ENCODE measurements at regions not wholly inside any gene's neighbourhood (a gene's known extent, or its start where the extent isn't known, plus 50 kb on each side); places are given as distances from the start of the nearest gene placed in this dataset.

DNA sequence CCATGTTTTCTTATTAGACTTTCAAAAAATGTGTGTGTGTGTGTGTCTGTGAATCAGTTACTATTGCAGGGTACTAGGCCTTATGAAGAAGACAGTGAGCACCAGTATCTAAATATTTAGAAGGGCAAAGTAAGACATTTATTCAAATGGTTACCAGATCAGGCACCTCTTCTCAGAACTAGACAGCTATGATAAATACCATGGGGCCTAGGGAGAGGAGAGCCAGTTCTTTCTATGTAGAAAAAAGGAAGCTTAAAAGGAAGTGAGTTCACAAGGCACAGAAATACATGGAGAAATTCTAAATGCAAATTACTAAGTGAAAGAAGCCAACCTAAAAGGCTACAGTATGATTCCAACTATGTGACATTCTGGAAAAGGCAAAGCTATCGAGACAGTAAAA, 261.3 kb downstream of the SOX11 start:
- DNase-seq (ENCODE audit: low read depth in 2 of 2), result no peak

DNA sequence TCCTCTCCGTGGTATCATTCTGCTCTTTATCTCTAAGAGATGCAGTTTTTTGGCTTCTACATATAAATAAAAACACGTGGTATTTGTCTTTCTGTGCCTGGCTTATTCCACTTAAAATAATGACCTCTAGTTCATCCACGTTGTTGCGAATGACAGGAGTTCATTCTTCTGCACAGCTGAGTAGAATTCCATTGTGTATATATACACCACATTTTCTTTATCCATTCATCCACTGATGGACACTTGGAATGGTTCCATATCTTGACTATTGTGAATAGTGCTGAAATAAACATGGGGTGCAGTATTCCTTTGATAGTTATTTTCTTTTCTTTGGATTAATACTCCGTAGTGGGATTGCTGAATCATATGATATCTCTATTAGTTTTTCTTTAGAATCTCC, 262.3 kb downstream of the SOX11 start:
- DNase-seq (ENCODE audit: low read depth in 2 of 2), result no peak

DNA sequence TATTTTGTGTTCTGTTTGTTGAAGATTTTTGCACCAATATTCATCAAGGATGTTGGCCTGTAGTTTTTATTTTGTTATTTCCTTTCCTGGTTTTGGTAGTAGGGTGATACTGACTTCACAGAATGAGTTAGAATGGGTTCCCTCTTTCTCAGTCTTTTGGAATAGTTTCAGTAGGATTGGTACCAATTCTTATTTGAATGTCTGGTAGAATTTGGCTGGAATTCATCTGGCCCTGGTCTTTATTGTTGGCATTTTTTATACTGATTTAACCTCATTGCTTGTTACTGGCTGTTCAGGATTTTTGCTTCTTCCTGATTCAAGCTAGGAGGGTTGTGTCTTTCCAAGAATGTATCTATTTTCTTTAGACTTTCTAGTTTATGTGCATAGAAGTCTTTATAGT, 263.7 kb downstream of the SOX11 start:
- no peak for DNase-seq (ENCODE audit: low read depth in 2 of 2)

GRCh38 chr2:5959836-5960820, 267.9 kb downstream of the SOX11 start:
- no peak for DNase-seq (ENCODE audit: low read depth in 2 of 2)

DNA sequence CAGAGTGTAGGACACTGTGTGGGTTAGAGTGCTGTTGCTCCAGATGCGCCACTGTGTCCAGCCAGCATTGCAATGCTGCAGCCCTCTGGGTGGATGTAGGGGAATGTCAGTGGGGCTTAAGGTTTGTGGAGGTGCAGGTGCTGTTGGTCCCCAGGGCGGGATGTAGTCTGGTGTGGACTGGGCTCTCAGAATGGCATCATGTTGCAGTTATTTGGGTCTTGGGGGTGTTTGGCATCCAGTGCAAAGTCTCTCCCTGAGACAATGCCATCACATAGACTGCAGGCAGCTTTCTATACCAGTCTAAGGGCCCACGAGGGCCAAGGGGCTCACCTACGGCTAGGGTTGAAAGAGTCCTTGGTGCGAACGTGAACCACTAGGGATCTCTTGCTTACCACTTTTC, 275.3 kb downstream of the SOX11 start:
- DNase-seq (ENCODE audit: low read depth in 2 of 2), result no peak

DNA sequence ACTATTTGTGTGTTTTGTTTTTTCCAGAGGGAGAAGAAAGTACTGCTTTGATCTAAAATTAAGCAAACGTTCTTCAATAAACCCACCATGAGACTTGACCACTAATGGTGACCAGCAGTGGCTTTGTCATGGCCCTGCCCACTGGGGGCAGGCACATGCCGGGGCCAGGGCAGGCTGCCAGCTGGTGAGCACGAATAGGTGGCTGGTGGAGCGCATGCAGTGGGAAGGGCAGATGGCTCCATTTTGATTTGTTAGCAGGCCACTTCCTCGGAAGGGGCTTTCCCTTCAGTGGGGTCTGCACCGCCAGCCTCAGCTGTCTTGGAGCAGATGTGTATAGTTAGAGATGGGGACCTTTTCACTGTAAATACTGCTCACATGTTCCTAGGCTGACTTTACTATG, 277.1 kb downstream of the SOX11 start:
- no peak for DNase-seq (ENCODE audit: low read depth in 2 of 2)

DNA sequence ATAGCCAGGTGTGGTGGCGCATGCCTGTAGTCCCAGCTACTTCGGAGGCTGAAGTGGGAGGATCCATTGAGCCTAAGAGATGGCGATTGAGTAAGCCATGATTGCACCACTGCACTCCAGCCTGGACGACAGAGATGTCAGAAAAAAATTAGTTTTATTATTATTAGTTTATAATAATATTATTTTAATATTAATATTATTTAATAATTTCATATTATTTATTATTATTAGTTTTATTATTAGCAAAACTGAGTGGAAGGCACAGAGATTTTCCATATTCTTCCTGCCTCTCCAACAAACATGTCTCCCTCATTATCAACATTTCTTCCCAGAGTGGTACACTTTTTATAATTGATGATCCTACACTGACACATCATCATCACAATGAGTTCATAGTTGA, 278.2 kb downstream of the SOX11 start:
- no peak for DNase-seq (ENCODE audit: low read depth in 2 of 2)

DNA sequence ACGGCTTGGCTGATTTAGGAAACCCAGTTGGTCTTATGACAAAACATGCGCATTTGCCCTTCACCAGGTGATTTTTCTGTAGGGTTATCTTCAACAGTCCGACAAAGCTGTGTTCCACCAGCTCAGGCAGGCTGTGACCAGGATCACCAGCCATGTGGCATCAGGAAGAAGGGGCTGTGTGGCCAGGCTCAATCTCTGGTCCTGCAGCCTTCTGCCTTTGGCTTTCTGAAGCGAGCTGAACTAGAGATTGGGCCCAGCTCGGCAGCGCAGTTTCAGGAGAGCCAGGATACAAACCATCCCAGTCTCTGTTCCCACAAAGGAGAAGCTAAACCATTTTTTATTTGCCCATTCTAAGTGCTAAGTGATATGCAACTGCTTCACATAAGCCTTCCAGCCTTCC, 282.3 kb downstream of the SOX11 start:
- DNase-seq (ENCODE audit: low read depth in 2 of 2), result no peak

DNA sequence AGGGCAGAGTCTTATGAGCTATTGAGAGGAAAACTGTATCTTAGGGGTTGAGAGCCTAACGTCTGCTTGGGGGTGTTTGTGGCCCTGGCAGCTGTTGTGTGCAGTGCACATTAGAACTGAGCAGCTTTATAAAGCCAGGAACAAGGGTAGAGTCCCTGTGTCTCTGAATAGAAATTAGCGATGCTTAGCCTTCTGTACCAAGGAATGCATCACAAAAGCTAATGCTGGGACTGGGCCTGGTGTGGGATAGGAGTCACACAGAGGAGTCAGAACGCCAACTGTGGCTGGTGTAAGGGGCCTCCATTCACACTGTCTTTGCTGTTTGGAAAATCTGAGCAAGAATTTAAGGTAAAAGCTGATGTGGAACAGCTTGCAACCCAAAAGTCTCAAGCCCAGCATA, 283.2 kb downstream of the SOX11 start:
- no peak for DNase-seq (ENCODE audit: low read depth in 2 of 2)

GRCh38 chr2:5976531-5977065, 284.4 kb downstream of the SOX11 start:
- no peak for DNase-seq (ENCODE audit: low read depth in 2 of 2)

DNA sequence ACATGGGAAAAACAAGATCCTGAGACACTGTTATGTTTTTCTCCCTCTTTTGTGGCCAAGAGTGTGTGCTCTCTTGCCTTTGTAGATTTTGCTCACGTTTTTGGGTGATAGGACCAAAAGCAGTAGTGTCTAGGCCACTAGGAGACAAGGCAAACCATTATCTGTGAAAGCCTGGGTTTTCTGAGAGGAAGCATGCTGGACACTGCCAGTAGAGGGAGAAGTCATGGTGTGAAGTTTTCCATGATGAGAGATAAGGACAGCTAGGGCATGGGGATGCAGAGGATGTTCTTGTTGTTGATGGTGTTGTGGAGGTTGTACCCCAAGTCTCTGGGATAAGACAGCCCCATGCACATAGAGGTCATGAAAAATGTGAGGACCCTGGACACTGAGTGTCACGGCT, 285.3 kb downstream of the SOX11 start:
- no peak for DNase-seq (ENCODE audit: low read depth in 2 of 2)

- DNase-seq (ENCODE audit: low read depth in 2 of 2), result no peak
These were observed 286.1 kb downstream of the SOX11 start for GRCh38 chr2:5978131-5978751.

DNA sequence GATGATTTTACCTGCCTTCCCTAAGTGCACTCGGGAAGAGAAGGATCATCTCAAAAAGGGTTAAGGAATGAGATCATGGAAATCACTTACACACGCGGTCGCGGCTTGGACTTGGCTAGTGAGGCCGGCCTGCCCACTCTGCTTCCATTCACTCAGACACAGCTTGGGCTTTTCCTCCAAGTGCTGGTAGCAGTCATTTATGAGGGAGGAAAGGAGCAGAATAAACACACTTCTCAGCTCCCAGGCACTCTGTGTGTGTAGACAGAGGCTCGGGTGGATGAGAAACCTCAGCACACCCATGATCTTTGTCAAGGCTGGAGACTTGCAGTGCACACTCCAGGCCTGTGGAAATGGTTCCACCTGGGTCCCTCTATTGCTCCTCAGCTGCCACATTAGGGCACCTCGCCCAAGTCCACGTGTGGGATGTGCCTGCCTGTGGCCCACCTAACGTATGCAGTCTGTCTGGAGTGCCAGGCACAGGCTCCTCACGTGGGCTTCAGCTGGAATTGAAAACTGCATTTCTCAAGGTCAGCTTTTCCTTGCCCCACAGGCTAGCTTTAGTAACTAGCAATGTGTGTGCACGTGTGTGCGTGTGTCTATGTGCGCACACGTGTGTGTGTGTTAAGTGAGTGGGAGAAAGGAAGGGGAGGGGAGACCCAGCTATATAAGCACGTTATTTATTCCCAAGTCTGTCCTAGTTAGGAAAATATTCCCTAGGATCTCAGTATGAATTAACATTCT, 288.4 kb downstream of the SOX11 start:
- no peak for DNase-seq (ENCODE audit: low read depth in 2 of 2)

- no peak for DNase-seq (ENCODE audit: low read depth in 2 of 2)
These were observed 290.2 kb downstream of the SOX11 start for GRCh38 chr2:5982193-5982902.

DNA sequence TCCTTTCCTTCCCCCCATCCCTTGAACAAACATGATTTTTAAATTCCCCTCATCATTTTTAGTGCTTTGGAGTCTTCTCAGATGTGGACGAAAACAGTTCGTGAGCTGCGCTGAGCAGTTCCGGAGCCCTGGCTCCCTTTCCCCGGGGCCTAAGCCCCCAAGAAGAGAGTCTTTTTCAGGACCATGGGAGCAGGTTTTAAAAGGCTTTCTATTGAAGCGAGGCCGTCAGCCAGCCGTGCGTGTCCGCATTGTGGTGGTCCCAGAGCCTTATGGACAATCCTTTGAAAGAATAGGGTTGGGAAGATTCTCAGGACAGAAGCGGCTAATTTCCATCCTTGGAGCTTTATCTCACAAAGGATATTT, 290.7 kb downstream of the SOX11 start:
- no peak for DNase-seq (ENCODE audit: low read depth in 2 of 2)

DNA sequence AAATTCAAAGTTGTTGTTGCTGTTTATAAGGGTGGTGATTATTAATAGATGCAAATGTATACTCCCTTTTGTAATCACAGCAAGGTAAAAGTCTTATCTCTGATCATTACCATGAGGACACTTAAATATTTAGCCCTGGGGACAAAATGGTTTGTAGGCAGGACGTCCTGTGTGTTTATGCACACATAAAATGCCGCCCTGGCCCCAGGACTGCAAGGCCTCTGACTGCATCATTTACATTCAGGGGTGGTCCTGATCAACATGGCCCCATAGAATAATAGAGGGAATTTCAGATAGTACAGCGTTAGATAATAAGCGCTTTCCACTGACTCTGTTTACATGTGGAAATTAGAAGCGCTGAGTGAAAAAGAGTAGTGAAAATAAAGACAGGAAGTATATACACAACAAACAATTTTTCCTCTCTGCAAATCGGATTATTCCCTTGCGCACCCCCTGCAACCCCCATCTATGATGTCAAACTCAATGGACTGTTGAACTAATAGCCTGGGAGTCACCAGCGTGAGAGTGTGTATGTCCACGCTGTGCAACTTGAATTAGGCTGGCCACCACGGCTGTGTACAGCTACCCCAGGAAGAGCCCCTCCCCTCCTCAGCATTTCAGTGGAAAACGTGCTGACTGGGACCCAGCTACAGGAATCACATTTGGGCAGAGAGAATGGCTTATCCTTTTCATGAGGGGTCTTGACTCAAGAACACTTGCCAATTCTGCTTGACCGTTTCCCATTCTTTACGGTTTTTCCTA, 291.5 kb downstream of the SOX11 start:
- DNase-seq (ENCODE audit: low read depth in 2 of 2), result no peak

GRCh38 chr2:5984273-5984655, 292.1 kb downstream of the SOX11 start:
- DNase-seq (ENCODE audit: low read depth in 2 of 2), result no peak

DNA sequence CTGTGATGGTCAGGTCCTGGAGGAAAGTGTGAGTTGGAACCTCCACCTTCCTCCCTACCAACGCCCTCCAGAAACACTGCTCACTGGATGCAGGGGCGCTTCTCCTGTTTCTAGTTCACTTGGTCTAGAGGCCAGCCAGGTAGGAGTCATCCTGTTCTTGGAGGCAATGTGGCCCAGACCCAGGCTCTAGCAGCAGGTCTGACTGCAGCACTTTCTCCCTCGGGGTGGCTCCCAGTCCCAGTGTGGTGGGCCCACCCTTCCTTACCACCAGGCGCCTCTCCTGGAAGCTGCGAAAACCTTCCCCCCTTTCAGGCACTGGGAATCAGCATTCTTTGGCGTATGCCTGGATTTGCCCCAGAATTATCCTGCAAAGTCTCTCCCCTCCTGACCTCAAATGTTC, 292.8 kb downstream of the SOX11 start:
- DNase-seq (ENCODE audit: low read depth in 2 of 2), result no peak

GRCh38 chr2:5985536-5986385, 293.6 kb downstream of the SOX11 start:
- no peak for DNase-seq (ENCODE audit: low read depth in 2 of 2)
